Neuronal stem cell (in vitro differentiated cells): ENCODE measurements at regions not wholly inside any gene's neighbourhood (a gene's known extent, or its start where the extent isn't known, plus 50 kb on each side); places are given as distances from the start of the nearest gene placed in this dataset.
"Not testable (repeated sequence)": the region's sequence is repeated elsewhere in the genome, so short reads cannot be mapped to it uniquely, and the experiment has no call there.

Experiments used
- DNase-seq: peaks from one replicate; pipeline ENCODE4 v3.0.0-alpha.2; 2013; ENCODE audit warnings: low spot score
- H2AFZ ChIP-seq: one replicate; pipeline ENCODE4 v1.6.1; 2013; ENCODE audit warnings: mild to moderate bottlenecking, low read length, inconsistent platforms
- H2AK5ac ChIP-seq: 2 replicates; pipeline ENCODE4 v1.6.1; 2013; ENCODE audit warnings: low read depth, mild to moderate bottlenecking, inconsistent platforms, low read length, moderate library complexity, mixed read lengths
- H2BK120ac ChIP-seq: 2 replicates; pipeline ENCODE4 v1.6.1; 2013; ENCODE audit warnings: low read depth, mild to moderate bottlenecking, inconsistent platforms, low read length, moderate library complexity, mixed read lengths
- H2BK12ac ChIP-seq: one replicate; pipeline ENCODE4 v1.6.1; 2013; ENCODE audit warnings: low read length, inconsistent platforms
- H2BK15ac ChIP-seq: 2 replicates; pipeline ENCODE4 v1.6.1; 2013; ENCODE audit warnings: mild to moderate bottlenecking, low read length, inconsistent platforms, mixed read lengths
- H2BK5ac ChIP-seq: one replicate; pipeline ENCODE4 v1.6.1; 2013; ENCODE audit warnings: inconsistent platforms, mild to moderate bottlenecking, low read length, moderate library complexity
- H3K14ac ChIP-seq: one replicate; pipeline ENCODE4 v1.6.1; 2013; ENCODE audit warnings: low read length, inconsistent platforms
- H3K18ac ChIP-seq: 2 replicates; pipeline ENCODE4 v1.6.1; 2013; ENCODE audit warnings: low read length, inconsistent platforms
- H3K23ac ChIP-seq: 2 replicates; pipeline ENCODE4 v1.6.1; 2013; ENCODE audit warnings: low read depth, mild to moderate bottlenecking, mixed read lengths, low read length, inconsistent platforms; ENCODE audit not compliant: poor library complexity
- H3K27ac ChIP-seq: replicated peaks from 3 replicates; pipeline ENCODE4 v1.5.1; 2013; ENCODE audit warnings: low read length, inconsistent platforms
- H3K27me3 ChIP-seq, 3 experiments: 2 replicates each; pipeline ENCODE4 v1.6.1; 2013; ENCODE audit warnings: low read length in 3 of 3, mild to moderate bottlenecking in 2 of 3, inconsistent platforms in 1 of 3, low read depth in 1 of 3, mixed read lengths in 1 of 3, moderate library complexity in 1 of 3; ENCODE audit not compliant: control insufficient read depth in 3 of 3, insufficient read depth in 3 of 3
- H3K36me3 ChIP-seq, 2 donors: replicated peaks in 1 of 2; 2 replicates each; pipeline ENCODE4 v1.6.1; 2013; ENCODE audit warnings: low read length in 2 of 2; ENCODE audit not compliant: control insufficient read depth in 2 of 2, insufficient read depth in 2 of 2
- H3K4ac ChIP-seq: 2 replicates; pipeline ENCODE4 v1.6.1; 2013; ENCODE audit warnings: inconsistent platforms, mild to moderate bottlenecking, low read length, moderate library complexity
- H3K4me1 ChIP-seq, 2 donors: 1 replicate in 1 of 2; 2 replicates in 1 of 2; pipeline ENCODE4 v1.6.1; 2013; ENCODE audit warnings: low read length in 2 of 2, low read depth in 1 of 2; ENCODE audit not compliant: control insufficient read depth in 2 of 2, insufficient read depth in 1 of 2
- H3K4me2 ChIP-seq: one replicate; pipeline ENCODE4 v1.6.1; 2013; ENCODE audit warnings: mild to moderate bottlenecking, low read length, inconsistent platforms; ENCODE audit not compliant: insufficient read depth, poor library complexity, severe bottlenecking
- H3K4me3 ChIP-seq, 2 donors: 2 replicates each; pipeline ENCODE4 v1.5.1; 2013; ENCODE audit warnings: low read length in 2 of 2, mild to moderate bottlenecking in 2 of 2, inconsistent platforms in 1 of 2, moderate library complexity in 1 of 2
- H3K79me1 ChIP-seq: one replicate; pipeline ENCODE4 v1.6.1; 2013; ENCODE audit warnings: low read depth, mild to moderate bottlenecking, inconsistent platforms, low read length, moderate library complexity
- H3K9ac ChIP-seq: one replicate; pipeline ENCODE4 v1.6.1; 2013; ENCODE audit warnings: mild to moderate bottlenecking, low read depth, low read length, inconsistent platforms; ENCODE audit not compliant: poor library complexity
- H3K9me3 ChIP-seq, 2 donors: replicated peaks in 1 of 2; 2 replicates each; pipeline versions ENCODE3 to v1.6.1; 2013; ENCODE audit warnings: low read length in 2 of 2, mild to moderate bottlenecking in 2 of 2, inconsistent platforms in 1 of 2, low read depth in 1 of 2, mixed read lengths in 1 of 2, moderate library complexity in 1 of 2; ENCODE audit not compliant: control insufficient read depth in 2 of 2, insufficient read depth in 1 of 2
- H4K8ac ChIP-seq: one replicate; pipeline ENCODE4 v1.6.1; 2013; ENCODE audit warnings: low read depth, mild to moderate bottlenecking, inconsistent platforms, low read length, moderate library complexity
- H4K91ac ChIP-seq: one replicate; pipeline ENCODE4 v1.6.1; 2013; ENCODE audit warnings: low read length, low read depth, mild to moderate bottlenecking, inconsistent platforms; ENCODE audit not compliant: poor library complexity
- WGBS, 2 donors: extraction: QIAGEN DNeasy Blood & Tissue Kit; methylation state at CpG; one replicate each; pipeline ENCODE4 v1.1.7; 2013; ENCODE audit warnings: missing lambda C conversion rate in 2 of 2, mixed read lengths in 1 of 2; ENCODE audit not compliant: insufficient read length in 2 of 2, insufficient replicate concordance in 1 of 2; ENCODE audit errors: extremely low coverage in 2 of 2; 5-methylcytosine and 5-hydroxymethylcytosine counted together

DNA sequence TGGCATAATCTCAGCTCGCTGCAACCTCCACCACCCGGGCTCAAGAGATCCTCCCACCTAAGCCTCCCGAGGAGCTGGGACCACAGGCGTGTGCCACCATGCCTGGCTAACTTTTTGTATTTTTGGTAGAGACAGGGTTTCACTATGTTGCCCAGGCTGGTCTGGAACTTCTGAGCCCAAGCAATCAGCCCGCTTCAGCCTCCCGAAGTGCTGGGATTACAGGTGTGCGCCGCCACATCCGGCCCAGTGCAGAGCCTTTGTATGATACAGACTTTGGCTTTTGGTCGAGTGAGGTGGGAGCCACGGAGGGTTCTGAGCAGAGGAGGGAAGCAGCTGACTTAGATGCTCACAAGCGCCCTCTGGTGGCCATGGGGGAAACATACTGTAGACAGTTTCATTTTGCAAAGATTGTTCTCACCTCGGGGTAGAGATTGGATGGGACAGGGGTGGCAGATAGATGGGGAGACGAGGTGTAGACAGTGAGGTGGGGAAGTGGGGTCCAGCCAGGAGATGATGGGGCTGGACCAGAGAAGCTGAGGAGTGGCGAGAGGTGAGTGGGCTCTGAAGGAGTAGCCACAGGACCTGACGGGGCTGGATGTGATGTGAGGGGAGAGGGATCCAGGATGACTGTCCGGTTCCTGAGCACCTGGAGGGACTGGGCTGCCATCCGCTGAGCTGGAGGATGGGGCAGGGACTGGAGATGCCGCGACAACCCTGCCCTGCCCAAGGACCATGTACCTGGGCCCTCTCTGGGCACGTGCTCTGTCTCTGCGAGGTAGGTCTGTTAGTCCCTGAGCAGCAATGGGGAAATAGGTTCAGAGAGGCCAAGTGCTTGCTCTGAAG lies 105.1 kb downstream of the CRLF3 start:
- H3K4me1 ChIP-seq, H2BK15ac ChIP-seq, H3K4ac ChIP-seq, H2BK5ac ChIP-seq, H3K36me3 ChIP-seq, H3K23ac ChIP-seq, DNase-seq, H4K91ac ChIP-seq, H2BK120ac ChIP-seq, H3K14ac ChIP-seq, H3K27ac ChIP-seq, H4K8ac ChIP-seq, H3K4me2 ChIP-seq, H3K27me3 ChIP-seq, H3K9me3 ChIP-seq, H3K18ac ChIP-seq, H3K4me3 ChIP-seq, H2AK5ac ChIP-seq, H2AFZ ChIP-seq, H2BK12ac ChIP-seq, H3K9ac ChIP-seq: not testable (repeated sequence)
- H3K79me1 ChIP-seq = peaks cover 31% of the 10 kb centered on the region
- no CpG with 5 or more reads among the region's 22 CpGs for WGBS, 2 donors

DNA sequence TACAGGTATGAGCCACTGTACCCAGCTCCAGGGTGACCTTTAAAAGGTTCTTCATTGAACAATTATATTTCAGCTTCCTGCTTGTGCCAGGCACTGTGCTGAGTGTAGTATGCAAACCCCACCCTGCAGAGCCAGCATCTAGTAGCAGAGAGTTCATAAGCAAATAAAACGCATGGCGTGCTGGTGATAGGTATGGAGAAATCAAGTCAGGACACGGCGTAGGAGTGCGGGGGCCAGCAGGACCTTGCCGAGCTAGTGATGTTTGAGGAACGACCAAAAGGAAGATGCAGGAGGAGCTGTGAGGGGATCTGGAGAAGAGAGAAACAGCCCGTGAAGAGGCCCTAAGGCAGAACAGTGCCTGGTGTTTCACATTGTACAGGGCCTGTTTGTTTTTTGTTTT lies 105.8 kb downstream of the CRLF3 start:
- H2BK120ac ChIP-seq, H3K23ac ChIP-seq, H3K27me3 ChIP-seq, H3K18ac ChIP-seq, H2AK5ac ChIP-seq, DNase-seq, H3K4me2 ChIP-seq, H4K8ac ChIP-seq, H3K9ac ChIP-seq, H3K4ac ChIP-seq, H3K4me3 ChIP-seq, H3K4me1 ChIP-seq, H3K27ac ChIP-seq, H3K14ac ChIP-seq, H3K36me3 ChIP-seq, H2BK12ac ChIP-seq, H3K9me3 ChIP-seq, H2BK5ac ChIP-seq, H4K91ac ChIP-seq, H2BK15ac ChIP-seq, H2AFZ ChIP-seq: not testable (repeated sequence)
- peaks cover 31% of the 10 kb centered on the region for H3K79me1 ChIP-seq
- no CpG with 5 or more reads among the region's 8 CpGs for WGBS, 2 donors

DNA sequence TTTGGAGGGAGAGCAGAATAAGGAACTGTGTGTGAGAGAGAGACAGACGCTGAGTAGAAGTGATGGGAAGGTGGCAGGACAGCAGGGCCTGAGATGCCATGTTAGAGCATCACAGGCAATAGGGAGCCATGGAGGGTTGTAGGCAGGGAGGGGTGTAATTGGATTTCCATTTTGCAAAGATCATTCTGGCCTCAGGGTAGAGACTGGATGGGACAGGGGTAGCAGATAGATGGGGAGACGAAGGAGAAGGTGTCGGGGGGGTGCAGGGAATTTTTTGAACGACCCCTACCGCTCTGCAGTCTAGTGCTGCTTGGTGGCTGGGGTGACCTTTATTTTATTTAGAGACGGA lies 106.4 kb downstream of the CRLF3 start:
- H3K23ac ChIP-seq, H2AK5ac ChIP-seq, H3K9ac ChIP-seq, H3K18ac ChIP-seq, H2BK5ac ChIP-seq, H3K4me2 ChIP-seq, DNase-seq, H3K4ac ChIP-seq, H3K27ac ChIP-seq, H4K91ac ChIP-seq, H4K8ac ChIP-seq, H3K14ac ChIP-seq, H2BK15ac ChIP-seq, H3K36me3 ChIP-seq, H3K4me3 ChIP-seq, H3K9me3 ChIP-seq, H2BK12ac ChIP-seq, H2BK120ac ChIP-seq, H2AFZ ChIP-seq, H3K4me1 ChIP-seq, H3K27me3 ChIP-seq: not testable (repeated sequence)
- no CpG with 5 or more reads among the region's 6 CpGs for WGBS, 2 donors
- peaks cover 31% of the 10 kb centered on the region for H3K79me1 ChIP-seq

DNA sequence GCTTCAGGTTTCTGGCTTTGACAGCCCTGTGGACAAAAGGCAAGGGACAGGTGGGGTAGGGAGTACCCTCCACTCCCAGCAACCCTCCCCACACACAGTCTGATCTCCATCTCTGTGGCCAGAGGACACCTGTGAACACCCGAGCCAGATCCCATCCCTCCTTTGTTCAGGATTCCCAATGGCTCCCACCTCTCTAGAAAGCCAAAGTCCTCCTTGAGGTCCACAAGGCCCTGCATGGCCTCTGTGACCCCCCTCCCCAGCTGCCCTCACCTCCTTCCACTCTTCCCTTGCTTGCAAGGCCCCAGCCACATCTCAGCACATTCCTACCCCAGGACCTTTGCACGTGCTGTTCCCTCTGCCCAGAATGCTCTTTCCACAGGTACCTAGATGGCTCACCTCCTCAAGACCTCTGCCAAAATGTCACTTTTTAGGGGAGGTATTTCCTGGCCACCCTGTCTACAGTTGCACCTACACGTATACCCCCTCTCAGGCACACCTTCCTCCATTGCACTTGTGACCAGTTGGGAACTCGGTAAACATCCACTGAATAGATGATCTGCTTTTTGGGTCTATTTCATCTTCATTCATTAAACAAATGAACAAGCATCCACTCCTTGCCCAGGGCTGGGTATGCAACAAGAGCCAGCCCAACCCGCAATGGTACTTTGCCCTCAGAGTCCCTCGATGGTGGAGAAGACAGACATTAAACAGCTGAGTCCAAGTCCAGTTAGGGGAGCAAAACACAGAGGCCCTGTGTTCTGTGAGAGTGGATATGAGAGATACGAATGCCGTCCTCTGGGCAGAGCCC lies 107.0 kb downstream of the CRLF3 start:
- Histone ChIP-seq H3K27me3 (no peaks in the 10 kb centered on the region), H3K9ac (no peak overlapping the region), H3K36me3 (peaks cover 3 to 7% of the 10 kb centered on the region in 2 donors), H3K4me2 (no peak overlapping the region), H3K9me3 (no peaks in the 10 kb centered on the region), H3K4ac (no peak overlapping the region), H3K79me1 (peaks cover 34% of the 10 kb centered on the region), H2AFZ (no peak overlapping the region), H4K91ac (no peak overlapping the region), H3K4me1 (no peaks in the 10 kb centered on the region), H2BK5ac (no peak overlapping the region), H2AK5ac (no peak overlapping the region), H3K4me3 (no peak overlapping the region), H3K18ac (no peak overlapping the region), H2BK120ac (no peak overlapping the region), H3K23ac (no peak overlapping the region), H3K14ac (no peak overlapping the region), H4K8ac (no peak overlapping the region), H2BK15ac (no peak overlapping the region), H3K27ac (no peak overlapping the region), H2BK12ac (no peak overlapping the region)
- no CpG with 5 or more reads among the region's 8 CpGs for WGBS, 2 donors
- DNase-seq = no peak
